H1 (cell line): ENCODE measurements at regions not wholly inside any gene's neighbourhood (a gene's known extent, or its start where the extent isn't known, plus 50 kb on each side); places are given as distances from the start of the nearest gene placed in this dataset.

ENCODE experiments used
- CTCF ChIA-PET: fragments of 300-600 bp; sonication (Branson Sonifier 250); formaldehyde crosslinking; loops from one replicate; lab custom pipeline; 2021; ENCODE audit not compliant: partially characterized antibody; lab: Charles Lee
- POLR2A ChIA-PET: fragments of 300-600 bp; sonication (Branson Sonifier 250); formaldehyde crosslinking; loops from one replicate; lab custom pipeline; 2021; ENCODE audit warnings: inconsistent platforms; ENCODE audit not compliant: partially characterized antibody; lab: Charles Lee
- DNase-seq, 2 experiments: peaks; one replicate each; pipeline versions ENCODE4 v3.0.0 to v3.0.0-alpha.2; 2010 to 2022; ENCODE audit warnings: low spot score in 2 of 2, low read depth in 1 of 2, mixed read lengths in 1 of 2
- FAIRE-seq: peaks from 2 replicates; lab custom pipeline; 2011; peaks lifted over from hg19 to GRCh38; lab: Jason Lieb, UNC
- H2AFZ ChIP-seq: 2 replicates; pipeline ENCODE4 v1.8.1; 2012; ENCODE audit warnings: low read length, inconsistent platforms
- H2AK5ac ChIP-seq: 2 replicates; pipeline ENCODE4 v1.6.1; 2013; ENCODE audit warnings: low read depth, low read length
- H2BK120ac ChIP-seq: replicated peaks from 2 replicates; pipeline ENCODE3; 2013; ENCODE audit warnings: low read depth, low read length, inconsistent platforms
- H2BK12ac ChIP-seq: 2 replicates; pipeline ENCODE4 v1.6.1; 2013; ENCODE audit warnings: low read depth, low read length
- H2BK15ac ChIP-seq: 2 replicates; pipeline ENCODE4 v1.6.1; 2013; ENCODE audit warnings: low read length
- H2BK20ac ChIP-seq: 2 replicates; pipeline ENCODE4 v1.6.1; 2013; ENCODE audit warnings: low read length
- H2BK5ac ChIP-seq: 2 replicates; pipeline ENCODE4 v1.6.1; 2013; ENCODE audit warnings: low read depth, low read length
- H3K14ac ChIP-seq: 2 replicates; pipeline ENCODE4 v1.6.1; 2013; ENCODE audit warnings: inconsistent platforms; ENCODE audit not compliant: insufficient read length
- H3K18ac ChIP-seq: 2 replicates; pipeline ENCODE4 v1.6.1; 2013; ENCODE audit warnings: low read length; ENCODE audit errors: extremely low read depth
- H3K23ac ChIP-seq: 2 replicates; pipeline ENCODE4 v1.6.1; 2013; ENCODE audit warnings: inconsistent platforms; ENCODE audit not compliant: insufficient read length
- H3K23me2 ChIP-seq: 2 replicates; pipeline ENCODE4 v1.6.1; 2013; ENCODE audit warnings: low read depth, low read length
- H3K27ac ChIP-seq: 2 replicates; pipeline ENCODE4 v1.6.1; 2011; ENCODE audit warnings: low read depth, low read length, inconsistent platforms
- H3K27me3 ChIP-seq, 4 experiments: replicated peaks in 1 of 4; 1 replicate in 1 of 4; 2 replicates in 3 of 4; pipeline versions ENCODE4 v1.6.1 to v1.8.1; 2011 to 2013; ENCODE audit warnings: low read length in 3 of 4, mild to moderate bottlenecking in 3 of 4, inconsistent platforms in 2 of 4, mixed read lengths in 2 of 4, moderate library complexity in 1 of 4; ENCODE audit not compliant: control insufficient read depth in 3 of 4, insufficient read depth in 3 of 4; ENCODE audit errors: extremely low read depth in 1 of 4
- H3K36me3 ChIP-seq, 4 experiments: 2 replicates each; pipeline versions ENCODE4 v1.6.1 to v1.8.1; 2011 to 2013; ENCODE audit warnings: mild to moderate bottlenecking in 4 of 4, low read length in 3 of 4, moderate library complexity in 2 of 4, control low read depth in 1 of 4, inconsistent platforms in 1 of 4; ENCODE audit not compliant: insufficient read depth in 4 of 4, control insufficient read depth in 2 of 4
- H3K4ac ChIP-seq: replicated peaks from 2 replicates; pipeline ENCODE3; 2013; ENCODE audit warnings: low read length, low read depth, mixed read lengths, inconsistent platforms; ENCODE audit not compliant: insufficient read length
- H3K4me1 ChIP-seq, 4 experiments: replicated peaks in 1 of 4; 1 replicate in 1 of 4; 2 replicates in 3 of 4; pipeline versions ENCODE4 v1.6.1 to v1.8.1; 2011 to 2013; ENCODE audit warnings: low read length in 3 of 4, inconsistent platforms in 2 of 4, mixed read lengths in 1 of 4; ENCODE audit not compliant: insufficient read depth in 4 of 4, control insufficient read depth in 3 of 4
- H3K4me2 ChIP-seq, 2 experiments: 2 replicates each; pipeline versions ENCODE4 v1.6.1 to v1.8.1; 2011 to 2013; ENCODE audit warnings: low read depth in 2 of 2, low read length in 2 of 2, control low read depth in 1 of 2, inconsistent platforms in 1 of 2, mild to moderate bottlenecking in 1 of 2; ENCODE audit not compliant: insufficient read depth in 1 of 2
- H3K4me3 ChIP-seq, 4 experiments: fragments of 200-600, 300-600 bp in 1 of 4; sonication (generic), shearing (Covaris generic), sonication (Bioruptor Twin) in 1 of 4; 2 replicates each; pipeline versions ENCODE4 v1.5.1 to v1.8.1; 2011 to 2016; ENCODE audit warnings: low read length in 4 of 4, low read depth in 3 of 4, control low read depth in 2 of 4, inconsistent platforms in 2 of 4, mild to moderate bottlenecking in 2 of 4, mixed read lengths in 1 of 4, moderate library complexity in 1 of 4; ENCODE audit not compliant: insufficient read depth in 2 of 4; ENCODE audit errors: extremely low read depth in 1 of 4
- H3K56ac ChIP-seq: replicated peaks from 2 replicates; pipeline ENCODE3; 2013; ENCODE audit warnings: low read depth, mild to moderate bottlenecking, mixed read lengths, low read length, inconsistent platforms; ENCODE audit not compliant: insufficient read length
- H3K79me1 ChIP-seq: 2 replicates; pipeline ENCODE4 v1.6.1; 2013; ENCODE audit warnings: low read depth, low read length, control low read depth
- H3K79me2 ChIP-seq, 2 experiments: 2 replicates each; pipeline versions ENCODE4 v1.6.1 to v1.8.1; 2012 to 2013; ENCODE audit warnings: low read length in 2 of 2, mild to moderate bottlenecking in 2 of 2, inconsistent platforms in 1 of 2; ENCODE audit not compliant: insufficient read depth in 2 of 2, control insufficient read depth in 1 of 2
- H3K9ac ChIP-seq, 4 experiments: replicated peaks in 1 of 4; 1 replicate in 1 of 4; 2 replicates in 3 of 4; pipeline versions ENCODE4 v1.6.1 to v1.8.1; 2011 to 2013; ENCODE audit warnings: low read depth in 3 of 4, low read length in 3 of 4, control low read depth in 2 of 4, mild to moderate bottlenecking in 2 of 4, moderate library complexity in 2 of 4, inconsistent platforms in 1 of 4; ENCODE audit errors: extremely low read depth in 1 of 4
- H3K9me3 ChIP-seq, 2 experiments: 2 replicates each; pipeline versions ENCODE4 v1.6.1 to v1.8.1; 2012 to 2013; ENCODE audit warnings: mild to moderate bottlenecking in 2 of 2, moderate library complexity in 2 of 2, control low read depth in 1 of 2, inconsistent platforms in 1 of 2, low read depth in 1 of 2, low read length in 1 of 2, mixed read lengths in 1 of 2; ENCODE audit not compliant: insufficient read depth in 2 of 2
- H4K20me1 ChIP-seq, 2 experiments: replicated peaks in 1 of 2; 2 replicates each; pipeline versions ENCODE3 to v1.8.1; 2011 to 2013; ENCODE audit warnings: inconsistent platforms in 2 of 2, low read length in 2 of 2, mild to moderate bottlenecking in 1 of 2; ENCODE audit not compliant: insufficient read depth in 2 of 2, control insufficient read depth in 1 of 2
- H4K5ac ChIP-seq: 2 replicates; pipeline ENCODE4 v1.6.1; 2013; ENCODE audit warnings: low read length, low read depth, mixed read lengths, inconsistent platforms; ENCODE audit not compliant: insufficient read length
- H4K8ac ChIP-seq: 2 replicates; pipeline ENCODE4 v1.8.0; 2013; ENCODE audit warnings: mild to moderate bottlenecking, moderate library complexity, low read length, inconsistent platforms; ENCODE audit not compliant: insufficient read depth; ENCODE audit errors: extremely low read depth
- H4K91ac ChIP-seq: replicated peaks from 2 replicates; pipeline ENCODE3; 2013; ENCODE audit warnings: low read length, mixed read lengths, inconsistent platforms; ENCODE audit not compliant: insufficient read length
- BCL11A ChIP-seq, 2 experiments: IDR thresholded peaks; one replicate each; pipeline ENCODE4 v1.6.1; 2011; ENCODE audit warnings: low read depth in 2 of 2, low read length in 2 of 2, mild to moderate bottlenecking in 2 of 2
- CEBPB ChIP-seq: IDR thresholded peaks from 2 replicates; pipeline ENCODE4 v1.6.1; 2012; ENCODE audit warnings: low read depth, low read length
- CREB1 ChIP-seq: IDR thresholded peaks from 2 replicates; pipeline ENCODE4 v1.6.1; 2012; ENCODE audit warnings: inconsistent platforms
- EP300 ChIP-seq, 2 experiments: IDR thresholded peaks; 1 replicate in 1 of 2; 2 replicates in 1 of 2; pipeline ENCODE4 v1.6.1; 2011 to 2012; ENCODE audit warnings: low read depth in 2 of 2, low read length in 2 of 2, mild to moderate bottlenecking in 2 of 2, borderline replicate concordance in 1 of 2, inconsistent platforms in 1 of 2, moderate library complexity in 1 of 2
- KDM1A ChIP-seq: fragments of 200-600, 300-600 bp; sonication (generic); IDR thresholded peaks from 2 replicates; pipeline ENCODE4 v1.7.1; 2016; ENCODE audit warnings: mild to moderate bottlenecking, low read length, borderline replicate concordance
- KDM4A ChIP-seq: IDR thresholded peaks from one replicate; pipeline ENCODE4 v1.7.1; 2012; ENCODE audit warnings: low read depth, mild to moderate bottlenecking, moderate library complexity, low read length, inconsistent platforms; ENCODE audit not compliant: severe bottlenecking
- NANOG ChIP-seq: IDR thresholded peaks from 2 replicates; pipeline ENCODE4 v1.6.1; 2011; ENCODE audit warnings: low read length, low read depth, mild to moderate bottlenecking, inconsistent platforms; ENCODE audit not compliant: insufficient read depth, poor library complexity, severe bottlenecking
- PHF8 ChIP-seq: fragments of 200-600 bp; sonication (generic); conservative IDR thresholded peaks from 2 replicates; pipeline ENCODE4 v1.7.1; 2012; ENCODE audit warnings: low read depth, mild to moderate bottlenecking, inconsistent platforms, low read length, moderate library complexity
- POLR2AphosphoS5 ChIP-seq: IDR thresholded peaks from 2 replicates; pipeline ENCODE4 v1.6.1; 2011; ENCODE audit warnings: low read depth, low read length
- SIRT6 ChIP-seq: IDR thresholded peaks from one replicate; pipeline ENCODE4 v1.7.1; 2012; ENCODE audit warnings: low read length, inconsistent platforms
- SP1 ChIP-seq: IDR thresholded peaks from 2 replicates; pipeline ENCODE4 v1.6.1; 2011; ENCODE audit warnings: low read depth, low read length
- WGBS, 2 experiments: shearing (Covaris generic) in 1 of 2; methylation state at CpG; one replicate each; pipeline versions ENCODE4 v1.1.6 to v1.1.7; 2013 to 2015; ENCODE audit warnings: low lambda C conversion rate in 2 of 2, mixed read lengths in 2 of 2, inconsistent platforms in 1 of 2, low coverage in 1 of 2, missing lambda C conversion rate in 1 of 2; ENCODE audit not compliant: insufficient replicate concordance in 2 of 2, insufficient coverage in 1 of 2, insufficient read length in 1 of 2; ENCODE audit errors: extremely low coverage in 1 of 2, missing lambda C conversion rate in 1 of 2; 5-methylcytosine and 5-hydroxymethylcytosine counted together
- TF ChIP-seq, protein P1 (sequence below): IDR thresholded peaks from 2 replicates; pipeline ENCODE4 v1.6.1; 2012; ENCODE audit warnings: inconsistent platforms
- TF ChIP-seq, protein P2 (sequence below): IDR thresholded peaks from 2 replicates; pipeline ENCODE4 v1.6.1; 2012; ENCODE audit warnings: low read length, inconsistent platforms

DNA sequence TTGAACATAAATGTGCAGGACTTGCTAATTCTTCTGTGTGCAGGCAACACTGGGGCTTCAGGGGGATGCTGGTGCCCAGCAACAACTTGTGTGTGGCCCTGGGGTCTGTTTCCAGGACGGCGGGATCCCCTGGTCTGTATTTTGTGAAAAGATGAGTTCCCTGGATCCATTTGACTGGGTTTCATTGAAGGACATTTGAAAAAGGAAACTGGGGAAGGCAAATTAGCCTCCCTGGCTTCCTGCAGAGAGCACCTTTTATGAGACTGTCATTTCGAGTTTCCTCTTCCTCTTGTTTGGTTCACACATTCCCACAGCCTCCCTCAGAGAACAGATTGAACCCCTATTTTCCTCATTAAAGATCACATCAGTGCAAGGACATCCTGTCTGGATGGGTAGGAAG lies 63.1 kb downstream of the FOXI1 start:
- Histone ChIP-seq H3K9me3 (no peaks in the 10 kb centered on the region), H2BK12ac (no peak overlapping the region), H3K27me3 (no peaks in the 10 kb centered on the region; a peak in 2 of 7 replicates), H3K18ac (no peak overlapping the region), H2BK120ac (no peak overlapping the region), H2BK20ac (no peak overlapping the region), H2BK15ac (no peak overlapping the region), H4K20me1 (no peaks in the 10 kb centered on the region), H3K4ac (no peak overlapping the region), H2AFZ (no peak overlapping the region), H2AK5ac (no peak overlapping the region), H3K56ac (no peak overlapping the region), H3K4me1 (peaks cover 0 to 2% (median 0%) of the 10 kb centered on the region in 4 experiments; a peak in 1 of 7 replicates), H3K23ac (no peak overlapping the region), H3K36me3 (no peaks in the 10 kb centered on the region), H4K91ac (no peak overlapping the region), H3K23me2 (no peaks in the 10 kb centered on the region), H4K5ac (no peak overlapping the region), H3K27ac (no peak overlapping the region), H3K79me2 (no peaks in the 10 kb centered on the region), H3K14ac (no peak overlapping the region), H4K8ac (no peak overlapping the region), H2BK5ac (no peak overlapping the region), H3K9ac (no peak overlapping the region), H3K79me1 (no peaks in the 10 kb centered on the region), H3K4me3 (no peak overlapping the region), H3K4me2 (no peak overlapping the region)
- ChIA-PET POLR2A (no interaction called here), CTCF (interaction anchor here (1.0 to 3.5 kb wide), 4 partner anchors 9 to 68 kb away, joined by 4 to 14 read pairs (median 8); no protein-coding TSS in a partner anchor)
- FAIRE-seq (no peak), DNase-seq (no peak)
- WGBS, 2 experiments, result 78% methylated on average over 3 of the region's 3 CpGs; no CpG with 5 or more reads in 1 of the 2 experiments
- no peak for TF ChIP-seq EP300 (IDR thresholded peaks at IDR 0.05; ENCODE audit: borderline replicate concordance in 1 of 2, low read depth in 2 of 2, low read length in 2 of 2)
- no peak for TF ChIP-seq CEBPB
- TF ChIP-seq KDM1A, result no peak
- TF ChIP-seq, protein P1, sequence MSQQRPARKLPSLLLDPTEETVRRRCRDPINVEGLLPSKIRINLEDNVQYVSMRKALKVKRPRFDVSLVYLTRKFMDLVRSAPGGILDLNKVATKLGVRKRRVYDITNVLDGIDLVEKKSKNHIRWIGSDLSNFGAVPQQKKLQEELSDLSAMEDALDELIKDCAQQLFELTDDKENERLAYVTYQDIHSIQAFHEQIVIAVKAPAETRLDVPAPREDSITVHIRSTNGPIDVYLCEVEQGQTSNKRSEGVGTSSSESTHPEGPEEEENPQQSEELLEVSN, result no peak
- TF ChIP-seq BCL11A (IDR thresholded peaks at IDR 0.05; ENCODE audit: low read depth in 2 of 2, low read length in 2 of 2), result no peak
- TF ChIP-seq PHF8, result no peak
- TF ChIP-seq SP1, result no peak
- no peak for TF ChIP-seq KDM4A
- TF ChIP-seq POLR2AphosphoS5, result no peak
- TF ChIP-seq SIRT6, result no peak
- no peak for TF ChIP-seq CREB1
- TF ChIP-seq, protein P2, sequence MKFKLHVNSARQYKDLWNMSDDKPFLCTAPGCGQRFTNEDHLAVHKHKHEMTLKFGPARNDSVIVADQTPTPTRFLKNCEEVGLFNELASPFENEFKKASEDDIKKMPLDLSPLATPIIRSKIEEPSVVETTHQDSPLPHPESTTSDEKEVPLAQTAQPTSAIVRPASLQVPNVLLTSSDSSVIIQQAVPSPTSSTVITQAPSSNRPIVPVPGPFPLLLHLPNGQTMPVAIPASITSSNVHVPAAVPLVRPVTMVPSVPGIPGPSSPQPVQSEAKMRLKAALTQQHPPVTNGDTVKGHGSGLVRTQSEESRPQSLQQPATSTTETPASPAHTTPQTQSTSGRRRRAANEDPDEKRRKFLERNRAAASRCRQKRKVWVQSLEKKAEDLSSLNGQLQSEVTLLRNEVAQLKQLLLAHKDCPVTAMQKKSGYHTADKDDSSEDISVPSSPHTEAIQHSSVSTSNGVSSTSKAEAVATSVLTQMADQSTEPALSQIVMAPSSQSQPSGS, result no peak
- TF ChIP-seq NANOG, result no peak
